DND-41 (cell line): ENCODE measurements at regions not wholly inside any gene's neighbourhood (a gene's known extent, or its start where the extent isn't known, plus 50 kb on each side); places are given as distances from the start of the nearest gene placed in this dataset.

ENCODE experiments used
- ATAC-seq: fragments of 200-7000 bp; cut with Tn5 transposase; 3 replicates; pipeline ENCODE4 v1.9.1; 2021; ENCODE audit warnings: low read depth; ENCODE audit not compliant: insufficient read depth
- DNase-seq: peaks from one replicate; pipeline ENCODE4 v3.0.0-alpha.2; 2020
- H2AFZ ChIP-seq: 2 replicates; pipeline ENCODE4 v1.6.0; 2012; ENCODE audit warnings: low read depth, low read length
- H3K27ac ChIP-seq: 2 replicates; pipeline ENCODE4 v1.5.1; 2012; ENCODE audit warnings: low read length, inconsistent platforms
- H3K27me3 ChIP-seq: fragments of 200-600 bp; sonication (generic); 2 replicates; pipeline ENCODE4 v1.6.0; 2012; ENCODE audit warnings: low read length, mild to moderate bottlenecking, inconsistent platforms; ENCODE audit not compliant: insufficient read depth, poor library complexity
- H3K36me3 ChIP-seq: 2 replicates; pipeline ENCODE4 v1.5.1; 2012; ENCODE audit warnings: low read length, inconsistent platforms; ENCODE audit not compliant: insufficient read depth
- H3K4me1 ChIP-seq: 2 replicates; pipeline ENCODE4 v1.5.1; 2012; ENCODE audit warnings: mild to moderate bottlenecking, low read length; ENCODE audit not compliant: insufficient read depth
- H3K4me2 ChIP-seq: 2 replicates; pipeline ENCODE4 v1.6.0; 2012; ENCODE audit warnings: mild to moderate bottlenecking, moderate library complexity, low read length, inconsistent platforms; ENCODE audit not compliant: insufficient read depth
- H3K4me3 ChIP-seq, 2 experiments: fragments of 200-600 bp in 1 of 2; shearing (Covaris generic) in 1 of 2; 2 replicates each; pipeline ENCODE4 v1.5.1; 2012 to 2016; ENCODE audit warnings: inconsistent platforms in 2 of 2, low read length in 2 of 2, mild to moderate bottlenecking in 2 of 2, low read depth in 1 of 2, moderate library complexity in 1 of 2
- H3K79me2 ChIP-seq: 2 replicates; pipeline ENCODE4 v1.6.0; 2012; ENCODE audit warnings: low read length, inconsistent platforms; ENCODE audit not compliant: insufficient read depth
- H3K9ac ChIP-seq: 2 replicates; pipeline ENCODE4 v1.6.0; 2012; ENCODE audit warnings: low read depth, mild to moderate bottlenecking, inconsistent platforms, low read length, moderate library complexity
- H3K9me3 ChIP-seq: 2 replicates; pipeline ENCODE4 v1.5.1; 2012; ENCODE audit warnings: low read length, moderate library complexity, mild to moderate bottlenecking, inconsistent platforms; ENCODE audit not compliant: insufficient read depth, severe bottlenecking
- H4K20me1 ChIP-seq: 2 replicates; pipeline ENCODE4 v1.6.0; 2012; ENCODE audit warnings: low read length; ENCODE audit not compliant: insufficient read depth
- EZH2 ChIP-seq: IDR thresholded peaks from 3 replicates; pipeline ENCODE4 v1.6.1; 2012; ENCODE audit warnings: borderline replicate concordance, low read depth, mild to moderate bottlenecking, moderate library complexity, low read length, inconsistent platforms; ENCODE audit not compliant: severe bottlenecking
- TF ChIP-seq, protein P1 (sequence below): IDR thresholded peaks from 2 replicates; pipeline ENCODE4 v1.5.1; 2012; ENCODE audit warnings: borderline replicate concordance, low read length, moderate library complexity, mild to moderate bottlenecking; ENCODE audit not compliant: poor library complexity, severe bottlenecking; ENCODE audit errors: extremely low read depth

GRCh38 chr3:162274070-162274469 lies 777.5 kb downstream of the OTOL1 start:
- H3K4me3 ChIP-seq, result no peak overlapping the region
- H3K4me2 ChIP-seq, result no peak overlapping the region
- no peak overlapping the region; the same call in 1 of the 2 replicates for H3K27ac ChIP-seq
- no peaks in the 10 kb centered on the region for H3K79me2 ChIP-seq
- H3K9ac ChIP-seq, result no peak overlapping the region
- no peaks in the 10 kb centered on the region for H3K36me3 ChIP-seq
- peak overlapping the region; percentile 7; the same call in 1 of the 2 replicates for H2AFZ ChIP-seq
- no peak for TF ChIP-seq EZH2
- TF ChIP-seq, protein P1, sequence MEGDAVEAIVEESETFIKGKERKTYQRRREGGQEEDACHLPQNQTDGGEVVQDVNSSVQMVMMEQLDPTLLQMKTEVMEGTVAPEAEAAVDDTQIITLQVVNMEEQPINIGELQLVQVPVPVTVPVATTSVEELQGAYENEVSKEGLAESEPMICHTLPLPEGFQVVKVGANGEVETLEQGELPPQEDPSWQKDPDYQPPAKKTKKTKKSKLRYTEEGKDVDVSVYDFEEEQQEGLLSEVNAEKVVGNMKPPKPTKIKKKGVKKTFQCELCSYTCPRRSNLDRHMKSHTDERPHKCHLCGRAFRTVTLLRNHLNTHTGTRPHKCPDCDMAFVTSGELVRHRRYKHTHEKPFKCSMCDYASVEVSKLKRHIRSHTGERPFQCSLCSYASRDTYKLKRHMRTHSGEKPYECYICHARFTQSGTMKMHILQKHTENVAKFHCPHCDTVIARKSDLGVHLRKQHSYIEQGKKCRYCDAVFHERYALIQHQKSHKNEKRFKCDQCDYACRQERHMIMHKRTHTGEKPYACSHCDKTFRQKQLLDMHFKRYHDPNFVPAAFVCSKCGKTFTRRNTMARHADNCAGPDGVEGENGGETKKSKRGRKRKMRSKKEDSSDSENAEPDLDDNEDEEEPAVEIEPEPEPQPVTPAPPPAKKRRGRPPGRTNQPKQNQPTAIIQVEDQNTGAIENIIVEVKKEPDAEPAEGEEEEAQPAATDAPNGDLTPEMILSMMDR, result no peak
- no peaks in the 10 kb centered on the region for H3K9me3 ChIP-seq
- no peaks in the 10 kb centered on the region for H4K20me1 ChIP-seq
- DNase-seq, result no peak
- H3K27me3 ChIP-seq, result no peaks in the 10 kb centered on the region
- H3K4me1 ChIP-seq, result peaks cover 13% of the 10 kb centered on the region
- ATAC-seq, result peak; percentile 53; the same call in 2 of the 3 replicates

DNA sequence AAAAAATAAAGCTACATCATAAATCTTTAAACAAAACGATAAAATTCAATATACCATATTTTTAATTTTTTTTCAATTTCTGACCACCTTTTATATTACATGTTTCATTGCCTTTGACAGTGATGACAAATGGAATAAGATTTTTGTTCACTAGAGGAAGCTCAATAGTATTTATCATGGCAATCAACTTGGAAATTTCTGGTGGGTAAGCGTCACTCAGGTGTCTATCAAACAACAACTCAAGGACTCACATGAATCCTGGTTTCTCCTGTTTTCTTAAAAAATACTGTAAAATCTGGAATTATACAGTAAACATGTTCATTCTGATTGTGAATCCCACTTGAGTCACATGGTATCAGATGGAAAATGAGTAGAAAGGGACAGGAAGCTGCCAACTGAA lies 782.2 kb downstream of the OTOL1 start:
- Histone ChIP-seq H2AFZ (no peak overlapping the region), H3K27me3 (no peaks in the 10 kb centered on the region), H3K4me3 (no peak overlapping the region), H3K79me2 (no peaks in the 10 kb centered on the region), H3K4me2 (no peak overlapping the region), H3K9ac (no peak overlapping the region), H3K27ac (no peak overlapping the region), H3K36me3 (no peaks in the 10 kb centered on the region), H4K20me1 (no peaks in the 10 kb centered on the region), H3K4me1 (peaks cover 10% of the 10 kb centered on the region), H3K9me3 (peaks cover 16% of the 10 kb centered on the region)
- no peak for TF ChIP-seq EZH2
- TF ChIP-seq, protein P1, result no peak
- ATAC-seq (no peak), DNase-seq (no peak)

GRCh38 chr3:162285259-162285658 lies 788.7 kb downstream of the OTOL1 start:
- DNase-seq (no peak), ATAC-seq (no peak)
- peaks cover 12% of the 10 kb centered on the region for H3K4me1 ChIP-seq
- peak overlapping the region; percentile 31 for H3K27ac ChIP-seq
- H3K4me3 ChIP-seq, result no peak overlapping the region
- H3K9me3 ChIP-seq, result peaks cover 9% of the 10 kb centered on the region
- no peak for TF ChIP-seq EZH2
- TF ChIP-seq, protein P1, result no peak
- no peak overlapping the region for H3K9ac ChIP-seq
- H4K20me1 ChIP-seq, result no peaks in the 10 kb centered on the region
- peak overlapping the region; percentile 13; the same call in 1 of the 2 replicates for H2AFZ ChIP-seq
- no peaks in the 10 kb centered on the region for H3K27me3 ChIP-seq
- no peaks in the 10 kb centered on the region for H3K79me2 ChIP-seq
- H3K4me2 ChIP-seq, result no peak overlapping the region
- no peaks in the 10 kb centered on the region for H3K36me3 ChIP-seq

- Histone ChIP-seq H4K20me1 (no peaks in the 10 kb centered on the region), H2AFZ (peak overlapping the region; percentile 59), H3K27ac (peak overlapping the region; percentile 59; the same call in 1 of the 2 replicates), H3K4me1 (peaks cover 12% of the 10 kb centered on the region), H3K9ac (no peak overlapping the region), H3K36me3 (no peaks in the 10 kb centered on the region), H3K4me3 (no peak overlapping the region), H3K27me3 (no peaks in the 10 kb centered on the region), H3K9me3 (peaks cover 4% of the 10 kb centered on the region), H3K4me2 (no peak overlapping the region), H3K79me2 (no peaks in the 10 kb centered on the region)
- no peak for TF ChIP-seq EZH2
- TF ChIP-seq, protein P1, result no peak
- ATAC-seq, result no peak
- DNase-seq, result no peak
These were observed 791.0 kb downstream of the OTOL1 start for GRCh38 chr3:162287600-162287999.
